ENCODE measurements at regions not wholly inside any gene's neighbourhood (a gene's known extent, or its start where the extent isn't known, plus 50 kb on each side); places are given as distances from the start of the nearest gene placed in this dataset.

DNA sequence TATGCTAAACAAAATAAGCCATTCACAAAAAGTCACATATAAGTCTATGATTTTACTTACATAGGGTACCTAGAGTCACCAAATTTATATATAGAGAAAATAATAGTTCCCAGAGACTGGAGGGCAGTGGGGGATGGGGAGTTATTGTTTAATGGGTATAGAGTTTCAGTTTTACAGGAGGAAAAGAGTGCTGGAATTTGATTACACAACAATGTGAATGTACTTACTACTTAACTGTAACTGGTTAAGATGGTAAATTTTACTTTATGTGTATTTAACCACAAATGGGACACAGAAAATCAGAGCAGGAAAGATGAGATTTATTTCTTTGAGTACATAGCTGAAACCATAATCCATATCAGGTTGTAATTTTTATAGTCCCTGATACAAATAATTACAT, 144.4 kb downstream of the TMA16 start:
- no peak overlapping the region for H3K4me3 ChIP-seq (ENCODE audit: low read length)
- no peaks in the 10 kb centered on the region for H3K79me2 ChIP-seq (replicated peaks; ENCODE audit: insufficient read depth, low read length)
- H3K9ac ChIP-seq (ENCODE audit: low read length) = no peak overlapping the region
- H3K4me2 ChIP-seq (ENCODE audit: low read length) = no peak overlapping the region
- H3K36me3 ChIP-seq (ENCODE audit: insufficient read depth, low read length) = no peaks in the 10 kb centered on the region
- no peaks in the 10 kb centered on the region for H3K9me2 ChIP-seq (ENCODE audit: insufficient read depth, low read length)
- H3K27me3 ChIP-seq (ENCODE audit: insufficient read depth, low read depth, low read length) = no peaks in the 10 kb centered on the region
- no peak overlapping the region for H2AFZ ChIP-seq (ENCODE audit: low read depth, low read length)
- no peaks in the 10 kb centered on the region for H3K9me3 ChIP-seq (ENCODE audit: low read length)
- H4K20me1 ChIP-seq (ENCODE audit: insufficient read depth) = no peaks in the 10 kb centered on the region
- TF ChIP-seq, protein P1, sequence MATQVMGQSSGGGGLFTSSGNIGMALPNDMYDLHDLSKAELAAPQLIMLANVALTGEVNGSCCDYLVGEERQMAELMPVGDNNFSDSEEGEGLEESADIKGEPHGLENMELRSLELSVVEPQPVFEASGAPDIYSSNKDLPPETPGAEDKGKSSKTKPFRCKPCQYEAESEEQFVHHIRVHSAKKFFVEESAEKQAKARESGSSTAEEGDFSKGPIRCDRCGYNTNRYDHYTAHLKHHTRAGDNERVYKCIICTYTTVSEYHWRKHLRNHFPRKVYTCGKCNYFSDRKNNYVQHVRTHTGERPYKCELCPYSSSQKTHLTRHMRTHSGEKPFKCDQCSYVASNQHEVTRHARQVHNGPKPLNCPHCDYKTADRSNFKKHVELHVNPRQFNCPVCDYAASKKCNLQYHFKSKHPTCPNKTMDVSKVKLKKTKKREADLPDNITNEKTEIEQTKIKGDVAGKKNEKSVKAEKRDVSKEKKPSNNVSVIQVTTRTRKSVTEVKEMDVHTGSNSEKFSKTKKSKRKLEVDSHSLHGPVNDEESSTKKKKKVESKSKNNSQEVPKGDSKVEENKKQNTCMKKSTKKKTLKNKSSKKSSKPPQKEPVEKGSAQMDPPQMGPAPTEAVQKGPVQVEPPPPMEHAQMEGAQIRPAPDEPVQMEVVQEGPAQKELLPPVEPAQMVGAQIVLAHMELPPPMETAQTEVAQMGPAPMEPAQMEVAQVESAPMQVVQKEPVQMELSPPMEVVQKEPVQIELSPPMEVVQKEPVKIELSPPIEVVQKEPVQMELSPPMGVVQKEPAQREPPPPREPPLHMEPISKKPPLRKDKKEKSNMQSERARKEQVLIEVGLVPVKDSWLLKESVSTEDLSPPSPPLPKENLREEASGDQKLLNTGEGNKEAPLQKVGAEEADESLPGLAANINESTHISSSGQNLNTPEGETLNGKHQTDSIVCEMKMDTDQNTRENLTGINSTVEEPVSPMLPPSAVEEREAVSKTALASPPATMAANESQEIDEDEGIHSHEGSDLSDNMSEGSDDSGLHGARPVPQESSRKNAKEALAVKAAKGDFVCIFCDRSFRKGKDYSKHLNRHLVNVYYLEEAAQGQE (IDR thresholded peaks at IDR 0.05; ENCODE audit: borderline replicate concordance) = no peak
- no peak for TF ChIP-seq RAD21 (conservative IDR thresholded peaks at IDR 0.05)
- no peak for TF ChIP-seq MXI1 (conservative IDR thresholded peaks at IDR 0.05; ENCODE audit: poor library complexity, severe bottlenecking)
- no peak for TF ChIP-seq EP300 (conservative IDR thresholded peaks at IDR 0.05; ENCODE audit: poor library complexity, severe bottlenecking)
- TF ChIP-seq SMC3 (conservative IDR thresholded peaks at IDR 0.05; ENCODE audit: poor library complexity) = no peak
- no peak for TF ChIP-seq EZH2 (IDR thresholded peaks at IDR 0.05; ENCODE audit: borderline replicate concordance, insufficient read depth, low read length, poor library complexity, severe bottlenecking)
- TF ChIP-seq, protein P2, sequence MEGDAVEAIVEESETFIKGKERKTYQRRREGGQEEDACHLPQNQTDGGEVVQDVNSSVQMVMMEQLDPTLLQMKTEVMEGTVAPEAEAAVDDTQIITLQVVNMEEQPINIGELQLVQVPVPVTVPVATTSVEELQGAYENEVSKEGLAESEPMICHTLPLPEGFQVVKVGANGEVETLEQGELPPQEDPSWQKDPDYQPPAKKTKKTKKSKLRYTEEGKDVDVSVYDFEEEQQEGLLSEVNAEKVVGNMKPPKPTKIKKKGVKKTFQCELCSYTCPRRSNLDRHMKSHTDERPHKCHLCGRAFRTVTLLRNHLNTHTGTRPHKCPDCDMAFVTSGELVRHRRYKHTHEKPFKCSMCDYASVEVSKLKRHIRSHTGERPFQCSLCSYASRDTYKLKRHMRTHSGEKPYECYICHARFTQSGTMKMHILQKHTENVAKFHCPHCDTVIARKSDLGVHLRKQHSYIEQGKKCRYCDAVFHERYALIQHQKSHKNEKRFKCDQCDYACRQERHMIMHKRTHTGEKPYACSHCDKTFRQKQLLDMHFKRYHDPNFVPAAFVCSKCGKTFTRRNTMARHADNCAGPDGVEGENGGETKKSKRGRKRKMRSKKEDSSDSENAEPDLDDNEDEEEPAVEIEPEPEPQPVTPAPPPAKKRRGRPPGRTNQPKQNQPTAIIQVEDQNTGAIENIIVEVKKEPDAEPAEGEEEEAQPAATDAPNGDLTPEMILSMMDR (IDR thresholded peaks at IDR 0.05; ENCODE audit: poor library complexity, severe bottlenecking) = no peak
- no peak for TF ChIP-seq TAF1 (IDR thresholded peaks at IDR 0.05; ENCODE audit: low read depth)
- no peak for TF ChIP-seq POLR2AphosphoS5 (IDR thresholded peaks at IDR 0.05)
- no peaks in the 10 kb centered on the region for H3F3A ChIP-seq (ENCODE audit: insufficient read depth, low read length, poor library complexity, severe bottlenecking)
- no peak overlapping the region for H3K27ac ChIP-seq (ENCODE audit: low read length)

DNA sequence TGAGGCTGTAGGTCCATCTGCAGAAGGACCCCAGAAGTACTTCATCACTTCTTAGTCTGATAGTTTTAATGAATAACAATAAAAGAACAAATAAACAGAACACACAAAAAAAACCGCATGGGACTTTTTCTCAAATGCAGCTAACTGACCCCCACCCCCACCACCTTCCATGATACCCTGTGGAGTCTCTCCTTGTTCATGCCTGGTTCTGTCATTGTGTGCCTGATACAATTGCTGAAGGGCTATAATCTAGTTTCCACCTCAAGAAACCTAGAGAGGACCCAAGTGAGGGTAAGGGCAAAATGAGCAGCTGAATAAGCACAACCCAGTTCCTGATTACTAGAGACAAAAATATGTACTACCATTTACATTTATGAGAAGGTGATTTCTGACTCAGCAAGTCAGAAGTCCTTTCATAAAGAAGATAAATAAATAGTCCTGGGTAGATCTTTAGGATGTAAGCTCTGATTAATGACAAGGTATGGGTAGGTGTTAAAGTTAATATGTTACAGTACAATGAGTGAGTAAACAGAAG, 155.1 kb downstream of the TMA16 start:
- Histone ChIP-seq H3K79me2 (replicated peaks; ENCODE audit: insufficient read depth, low read length) (no peaks in the 10 kb centered on the region), H3K36me3 (ENCODE audit: insufficient read depth, low read length) (no peaks in the 10 kb centered on the region), H3K27me3 (ENCODE audit: insufficient read depth, low read depth, low read length) (no peaks in the 10 kb centered on the region), H4K20me1 (ENCODE audit: insufficient read depth) (no peaks in the 10 kb centered on the region), H3K27ac (ENCODE audit: low read length) (no peak overlapping the region), H3K9me3 (ENCODE audit: low read length) (no peaks in the 10 kb centered on the region), H3K4me3 (ENCODE audit: low read length) (no peak overlapping the region), H3K9me2 (ENCODE audit: insufficient read depth, low read length) (no peaks in the 10 kb centered on the region), H2AFZ (ENCODE audit: low read depth, low read length) (no peak overlapping the region), H3K9ac (ENCODE audit: low read length) (no peak overlapping the region), H3F3A (ENCODE audit: insufficient read depth, low read length, poor library complexity, severe bottlenecking) (no peaks in the 10 kb centered on the region), H3K4me2 (ENCODE audit: low read length) (no peak overlapping the region)
- TF ChIP-seq RAD21 (conservative IDR thresholded peaks at IDR 0.05) (no peak), MXI1 (conservative IDR thresholded peaks at IDR 0.05; ENCODE audit: poor library complexity, severe bottlenecking) (no peak), EZH2 (IDR thresholded peaks at IDR 0.05; ENCODE audit: borderline replicate concordance, insufficient read depth, low read length, poor library complexity, severe bottlenecking) (no peak), POLR2AphosphoS5 (IDR thresholded peaks at IDR 0.05) (no peak), EP300 (conservative IDR thresholded peaks at IDR 0.05; ENCODE audit: poor library complexity, severe bottlenecking) (no peak), TAF1 (IDR thresholded peaks at IDR 0.05; ENCODE audit: low read depth) (no peak), SMC3 (conservative IDR thresholded peaks at IDR 0.05; ENCODE audit: poor library complexity) (no peak)
- TF ChIP-seq, protein P2 (IDR thresholded peaks at IDR 0.05; ENCODE audit: poor library complexity, severe bottlenecking) = no peak
- TF ChIP-seq, protein P1 (IDR thresholded peaks at IDR 0.05; ENCODE audit: borderline replicate concordance) = no peak
